PC-3 (cell line): ENCODE measurements at regions not wholly inside any gene's neighbourhood (a gene's known extent, or its start where the extent isn't known, plus 50 kb on each side); places are given as distances from the start of the nearest gene placed in this dataset.

Source experiments
- ATAC-seq: fragments of 200-7000 bp; cut with Tn5 transposase; 2 replicates; pipeline ENCODE4 v1.9.1; 2020; ENCODE audit warnings: mild to moderate bottlenecking, moderate library complexity
- BruUV-seq: library from RNA; stranded (reverse); fragments of 400-500 nt; replicated peaks from 2 replicates; lab custom pipeline; 2021; lab: Mats Ljungman, UMichigan
- CTCF ChIA-PET: fragments of 300-600 bp; sonication (Branson Sonifier 250); formaldehyde crosslinking; loops from one replicate; lab custom pipeline; 2022; ENCODE audit warnings: antibody characterized with exemption; lab: Charles Lee
- POLR2A ChIA-PET: fragments of 300-600 bp; sonication (Branson Sonifier 250); formaldehyde crosslinking; loops from one replicate; lab custom pipeline; 2022; ENCODE audit warnings: antibody characterized with exemption; ENCODE audit not compliant: unreplicated experiment; lab: Charles Lee
- DNase-seq: peaks from one replicate; pipeline ENCODE4 v3.0.0-alpha.2; 2015
- H2AFZ ChIP-seq: fragments of 300-600 bp; sonication (generic); 2 replicates; pipeline ENCODE4 v1.6.0; 2016; ENCODE audit warnings: antibody characterized with exemption, low read length
- H3F3A ChIP-seq: fragments of 300-600 bp; sonication (generic); one replicate; pipeline ENCODE4 v1.6.0; 2017; ENCODE audit warnings: antibody characterized with exemption, low read length, control low read depth, mild to moderate bottlenecking; ENCODE audit not compliant: unreplicated experiment
- H3K27ac ChIP-seq: fragments of 300-600 bp; sonication (generic); 2 replicates; pipeline ENCODE4 v1.5.1; 2016; ENCODE audit warnings: mild to moderate bottlenecking, low read length
- H3K27me3 ChIP-seq: fragments of 300-600 bp; sonication (generic); 2 replicates; pipeline ENCODE4 v1.6.1; 2016; ENCODE audit warnings: low read length, mixed read lengths
- H3K36me3 ChIP-seq: fragments of 300-600 bp; sonication (generic); 2 replicates; pipeline ENCODE4 v1.6.1; 2016; ENCODE audit warnings: low read depth, mixed run types, low read length, mixed read lengths
- H3K4me1 ChIP-seq: fragments of 300-600 bp; sonication (generic); 2 replicates; pipeline ENCODE4 v1.5.1; 2016; ENCODE audit warnings: low read length; ENCODE audit not compliant: insufficient read depth
- H3K4me2 ChIP-seq: fragments of 300-600 bp; sonication (generic); 2 replicates; pipeline ENCODE4 v1.6.0; 2016; ENCODE audit warnings: low read length
- H3K4me3 ChIP-seq: fragments of 300-600 bp; sonication (generic); 2 replicates; pipeline ENCODE4 v1.5.1; 2016; ENCODE audit warnings: mild to moderate bottlenecking, low read length, mixed read lengths
- H3K79me2 ChIP-seq: fragments of 300-600 bp; sonication (generic); 2 replicates; pipeline ENCODE4 v1.6.1; 2017; ENCODE audit warnings: low read length, mixed read lengths
- H3K9ac ChIP-seq: fragments of 300-600 bp; sonication (generic); 2 replicates; pipeline ENCODE4 v1.6.0; 2016; ENCODE audit warnings: mild to moderate bottlenecking, low read length
- H3K9me2 ChIP-seq: fragments of 300-600 bp; sonication (generic); replicated peaks from 2 replicates; pipeline ENCODE4 v1.6.1; 2016; ENCODE audit warnings: mixed run types, low read length, mixed read lengths
- H3K9me3 ChIP-seq: fragments of 300-600 bp; sonication (generic); 2 replicates; pipeline ENCODE4 v1.6.1; 2016; ENCODE audit warnings: low read length, mixed read lengths
- H4K20me1 ChIP-seq: fragments of 300-600 bp; sonication (generic); 2 replicates; pipeline ENCODE4 v1.6.1; 2016; ENCODE audit warnings: low read length, mixed read lengths
- EZH2 ChIP-seq: fragments of 300-600 bp; sonication (generic); IDR thresholded peaks from one replicate; pipeline ENCODE4 v1.6.1; 2017; ENCODE audit warnings: antibody characterized with exemption, mild to moderate bottlenecking, low read length; ENCODE audit not compliant: unreplicated experiment
- EZH2phosphoT487 ChIP-seq: fragments of 300-600 bp; sonication (generic); IDR thresholded peaks from 2 replicates; pipeline ENCODE4 v1.6.1; 2018; ENCODE audit warnings: mild to moderate bottlenecking, antibody characterized with exemption, low read length, borderline replicate concordance
- intact Hi-C: fragments of 100-400 bp; cut with micrococcal nuclease; formaldehyde crosslinking; loops from 2 replicates; pipeline ENCODE4 v1.9.0; 2023
- TF ChIP-seq, protein P1 (sequence below): fragments of 300-600 bp; sonication (generic); conservative IDR thresholded peaks from 2 replicates; pipeline ENCODE4 v1.5.1; 2017; ENCODE audit warnings: antibody characterized with exemption, low read depth, mild to moderate bottlenecking, low read length

DNA sequence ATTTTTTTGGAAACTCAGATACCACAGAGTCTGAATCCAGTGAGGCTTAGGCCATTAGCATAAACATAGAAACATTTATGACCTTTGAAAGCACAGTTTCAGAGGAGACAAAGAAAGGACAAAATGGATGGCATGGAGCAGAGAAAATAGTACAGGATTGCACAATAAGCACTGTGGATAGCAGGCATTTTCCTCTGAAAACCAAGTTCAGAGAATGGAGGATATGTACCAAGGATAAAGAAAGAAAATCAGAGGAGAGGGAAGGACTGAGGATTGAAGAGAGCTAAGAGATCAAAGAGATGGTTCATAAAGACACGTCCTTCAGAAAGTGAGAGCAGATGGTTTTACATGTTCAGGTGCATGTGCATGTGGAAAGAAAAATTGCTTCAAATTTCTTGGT is 707.2 kb upstream of the CELF2 start:
- DNase-seq (no peak), ATAC-seq (no peak)
- Histone ChIP-seq H3K79me2 (no peaks in the 10 kb centered on the region), H3K4me3 (no peak overlapping the region), H3F3A (no peaks in the 10 kb centered on the region), H2AFZ (no peak overlapping the region), H3K4me2 (no peak overlapping the region), H3K4me1 (no peaks in the 10 kb centered on the region), H3K36me3 (no peaks in the 10 kb centered on the region), H3K27ac (no peak overlapping the region), H4K20me1 (no peaks in the 10 kb centered on the region), H3K9me2 (no peaks in the 10 kb centered on the region), H3K9ac (no peak overlapping the region), H3K9me3 (no peaks in the 10 kb centered on the region), H3K27me3 (no peaks in the 10 kb centered on the region)
- CTCF ChIA-PET: no interaction called here
- no TSS peak for BruUV-seq
- POLR2A ChIA-PET: no interaction called here
- TF ChIP-seq EZH2phosphoT487 (no peak), EZH2 (no peak)
- TF ChIP-seq, protein P1, sequence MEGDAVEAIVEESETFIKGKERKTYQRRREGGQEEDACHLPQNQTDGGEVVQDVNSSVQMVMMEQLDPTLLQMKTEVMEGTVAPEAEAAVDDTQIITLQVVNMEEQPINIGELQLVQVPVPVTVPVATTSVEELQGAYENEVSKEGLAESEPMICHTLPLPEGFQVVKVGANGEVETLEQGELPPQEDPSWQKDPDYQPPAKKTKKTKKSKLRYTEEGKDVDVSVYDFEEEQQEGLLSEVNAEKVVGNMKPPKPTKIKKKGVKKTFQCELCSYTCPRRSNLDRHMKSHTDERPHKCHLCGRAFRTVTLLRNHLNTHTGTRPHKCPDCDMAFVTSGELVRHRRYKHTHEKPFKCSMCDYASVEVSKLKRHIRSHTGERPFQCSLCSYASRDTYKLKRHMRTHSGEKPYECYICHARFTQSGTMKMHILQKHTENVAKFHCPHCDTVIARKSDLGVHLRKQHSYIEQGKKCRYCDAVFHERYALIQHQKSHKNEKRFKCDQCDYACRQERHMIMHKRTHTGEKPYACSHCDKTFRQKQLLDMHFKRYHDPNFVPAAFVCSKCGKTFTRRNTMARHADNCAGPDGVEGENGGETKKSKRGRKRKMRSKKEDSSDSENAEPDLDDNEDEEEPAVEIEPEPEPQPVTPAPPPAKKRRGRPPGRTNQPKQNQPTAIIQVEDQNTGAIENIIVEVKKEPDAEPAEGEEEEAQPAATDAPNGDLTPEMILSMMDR: no peak
- intact Hi-C loops: no loop called here

GRCh38 chr10:10311966-10312365 is 705.7 kb upstream of the CELF2 start:
- ChIA-PET POLR2A (no interaction called here), CTCF (no interaction called here)
- Histone ChIP-seq H3K4me1 (no peaks in the 10 kb centered on the region), H3K27ac (no peak overlapping the region), H4K20me1 (no peaks in the 10 kb centered on the region), H3K9me3 (no peaks in the 10 kb centered on the region), H3K79me2 (no peaks in the 10 kb centered on the region), H3F3A (no peaks in the 10 kb centered on the region), H3K4me3 (no peak overlapping the region), H3K9ac (no peak overlapping the region), H3K9me2 (no peaks in the 10 kb centered on the region), H3K27me3 (no peaks in the 10 kb centered on the region), H2AFZ (no peak overlapping the region), H3K4me2 (no peak overlapping the region), H3K36me3 (no peaks in the 10 kb centered on the region)
- BruUV-seq: no TSS peak
- DNase-seq: no peak
- ATAC-seq: no peak
- TF ChIP-seq, protein P1: no peak
- TF ChIP-seq EZH2 (no peak), EZH2phosphoT487 (no peak)
- intact Hi-C loops: no loop called here

GRCh38 chr10:10313149-10313835 is 704.4 kb upstream of the CELF2 start:
- Histone ChIP-seq H3K9me3 (no peaks in the 10 kb centered on the region), H3K27me3 (no peaks in the 10 kb centered on the region), H3K79me2 (no peaks in the 10 kb centered on the region), H3K36me3 (no peaks in the 10 kb centered on the region), H3K9ac (no peak overlapping the region), H3K4me1 (no peaks in the 10 kb centered on the region), H3K4me2 (no peak overlapping the region), H2AFZ (no peak overlapping the region), H3K27ac (no peak overlapping the region), H3K4me3 (no peak overlapping the region), H3K9me2 (no peaks in the 10 kb centered on the region), H4K20me1 (no peaks in the 10 kb centered on the region), H3F3A (no peaks in the 10 kb centered on the region)
- POLR2A ChIA-PET: no interaction called here
- no peak for ATAC-seq
- no peak for DNase-seq
- no TSS peak for BruUV-seq
- intact Hi-C loops: no loop called here
- CTCF ChIA-PET: no interaction called here
- TF ChIP-seq EZH2phosphoT487 (no peak), EZH2 (no peak)
- TF ChIP-seq, protein P1: no peak
